ENCODE measurements at regions not wholly inside any gene's neighbourhood (a gene's known extent, or its start where the extent isn't known, plus 50 kb on each side); places are given as distances from the start of the nearest gene placed in this dataset.

DNA sequence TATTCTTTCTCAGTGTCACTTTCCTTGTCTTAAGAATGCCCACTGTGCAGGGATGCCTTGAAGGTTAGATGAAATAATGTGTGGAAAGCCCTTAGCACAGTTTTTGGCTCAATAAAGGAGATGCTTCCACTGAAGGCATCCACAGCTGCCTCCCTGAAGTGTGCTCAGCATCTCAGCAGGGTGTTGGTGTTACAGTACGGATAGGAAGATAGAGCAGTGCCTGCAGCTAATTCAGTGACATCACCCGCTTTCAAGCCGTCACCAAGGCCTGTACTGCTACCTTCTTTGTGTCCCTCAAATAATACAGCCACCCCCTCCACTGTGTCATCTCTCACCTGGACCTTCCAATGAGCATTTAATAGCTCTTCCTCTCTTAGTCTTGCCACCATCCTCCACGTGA lies 59.0 kb downstream of the NDUFS5 start:
- TF ChIP-seq, protein P1, sequence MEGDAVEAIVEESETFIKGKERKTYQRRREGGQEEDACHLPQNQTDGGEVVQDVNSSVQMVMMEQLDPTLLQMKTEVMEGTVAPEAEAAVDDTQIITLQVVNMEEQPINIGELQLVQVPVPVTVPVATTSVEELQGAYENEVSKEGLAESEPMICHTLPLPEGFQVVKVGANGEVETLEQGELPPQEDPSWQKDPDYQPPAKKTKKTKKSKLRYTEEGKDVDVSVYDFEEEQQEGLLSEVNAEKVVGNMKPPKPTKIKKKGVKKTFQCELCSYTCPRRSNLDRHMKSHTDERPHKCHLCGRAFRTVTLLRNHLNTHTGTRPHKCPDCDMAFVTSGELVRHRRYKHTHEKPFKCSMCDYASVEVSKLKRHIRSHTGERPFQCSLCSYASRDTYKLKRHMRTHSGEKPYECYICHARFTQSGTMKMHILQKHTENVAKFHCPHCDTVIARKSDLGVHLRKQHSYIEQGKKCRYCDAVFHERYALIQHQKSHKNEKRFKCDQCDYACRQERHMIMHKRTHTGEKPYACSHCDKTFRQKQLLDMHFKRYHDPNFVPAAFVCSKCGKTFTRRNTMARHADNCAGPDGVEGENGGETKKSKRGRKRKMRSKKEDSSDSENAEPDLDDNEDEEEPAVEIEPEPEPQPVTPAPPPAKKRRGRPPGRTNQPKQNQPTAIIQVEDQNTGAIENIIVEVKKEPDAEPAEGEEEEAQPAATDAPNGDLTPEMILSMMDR (IDR thresholded peaks at IDR 0.05; ENCODE audit: borderline replicate concordance, insufficient read depth, low read depth, low read length), result no peak

DNA sequence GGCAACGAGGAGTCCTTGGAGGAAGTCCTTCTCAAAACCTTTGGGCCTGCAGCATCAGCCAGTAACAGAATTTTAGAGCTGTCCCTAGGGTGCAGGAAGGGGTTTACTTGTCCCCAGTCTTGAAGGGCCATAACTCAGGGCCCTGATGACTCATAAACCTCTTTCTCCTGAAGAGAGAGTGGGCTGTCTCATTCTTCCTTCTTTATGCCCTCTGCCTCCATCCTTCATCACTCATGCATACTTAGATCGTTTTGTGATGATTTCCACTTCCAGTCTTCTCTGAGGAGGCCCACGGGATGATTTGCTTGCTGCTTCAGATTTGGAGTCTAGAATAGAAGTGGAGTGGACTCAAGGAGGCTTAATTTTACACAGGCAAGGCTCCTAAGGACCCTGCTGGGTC lies 60.2 kb downstream of the NDUFS5 start:
- TF ChIP-seq, protein P1 (IDR thresholded peaks at IDR 0.05; ENCODE audit: borderline replicate concordance, insufficient read depth, low read depth, low read length), result no peak
- no peak overlapping the region for H3K4me3 ChIP-seq (ENCODE audit: low read depth, low read length)

More for the DNA sequence above, 59.0 kb downstream of the NDUFS5 start:
- no peak overlapping the region for H3K4me3 ChIP-seq (ENCODE audit: low read depth, low read length)

DNA sequence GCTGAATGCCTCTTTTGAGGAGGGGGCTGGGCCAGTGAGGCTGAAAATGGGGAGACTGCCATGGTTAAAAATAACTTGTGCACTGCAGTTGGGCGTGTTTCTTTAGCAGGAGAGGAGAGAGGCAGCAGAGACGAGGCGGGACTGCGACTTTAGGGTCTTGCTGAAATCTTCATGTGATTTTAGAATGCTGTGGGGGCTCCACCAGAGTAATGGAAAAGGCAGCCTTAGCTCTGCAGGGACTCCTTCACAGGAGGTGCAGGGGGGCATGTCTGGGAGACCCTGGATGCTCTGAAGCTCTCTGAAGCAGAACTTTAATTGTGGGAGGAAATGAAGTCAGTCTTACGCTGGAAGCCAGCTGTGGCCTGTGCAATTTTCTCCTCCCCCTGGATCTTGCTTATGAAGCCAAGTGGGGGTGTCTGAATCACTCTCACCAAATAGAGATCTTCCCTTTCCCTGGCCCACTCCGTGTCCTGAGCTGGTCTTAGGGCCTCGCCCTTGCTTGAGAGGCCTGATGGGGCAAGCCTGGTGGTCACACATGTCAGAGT lies 60.8 kb downstream of the NDUFS5 start:
- no peak overlapping the region for H3K4me3 ChIP-seq (ENCODE audit: low read depth, low read length)
- TF ChIP-seq, protein P1 (IDR thresholded peaks at IDR 0.05; ENCODE audit: borderline replicate concordance, insufficient read depth, low read depth, low read length), result no peak

DNA sequence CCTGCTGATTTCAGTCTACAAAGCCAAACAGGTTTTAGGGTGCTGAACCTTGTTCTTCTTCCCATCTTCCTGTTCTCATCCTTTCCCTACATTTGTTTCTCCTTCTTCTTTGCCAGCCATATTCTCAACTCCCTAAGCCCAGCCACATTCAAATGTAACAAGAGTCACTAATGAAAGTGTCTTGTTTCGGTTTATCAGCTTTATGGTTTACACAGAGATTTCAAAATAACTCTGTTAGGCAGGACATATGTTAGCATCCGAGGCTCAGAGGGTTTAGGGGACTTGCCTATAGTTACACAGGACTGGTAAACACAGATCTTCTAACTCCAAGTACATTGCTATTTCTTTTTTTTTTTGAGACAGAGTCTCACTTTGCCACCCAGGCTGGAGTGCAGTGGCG lies 61.3 kb downstream of the NDUFS5 start:
- TF ChIP-seq, protein P1 (IDR thresholded peaks at IDR 0.05; ENCODE audit: borderline replicate concordance, insufficient read depth, low read depth, low read length), result no peak
- H3K4me3 ChIP-seq (ENCODE audit: low read depth, low read length), result no peak overlapping the region

DNA sequence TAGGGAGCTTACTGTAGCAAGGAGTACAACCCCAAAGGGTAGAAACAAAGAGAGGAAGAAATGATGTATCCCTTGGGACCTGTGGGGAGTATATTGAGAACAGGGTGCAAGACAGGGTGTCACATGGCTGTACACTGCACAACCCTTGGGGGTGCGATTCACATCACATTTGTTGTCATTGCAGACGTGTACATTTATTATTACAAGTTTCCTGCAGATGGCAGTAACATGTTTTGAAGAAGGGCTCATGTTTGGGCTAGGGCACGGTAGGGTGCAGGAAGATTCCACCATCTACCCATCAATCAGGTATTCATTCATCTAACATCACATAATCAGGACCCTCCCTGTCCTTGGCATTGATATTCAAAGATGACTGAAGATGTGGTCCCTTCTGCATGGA lies 62.5 kb downstream of the NDUFS5 start:
- no peak overlapping the region for H3K4me3 ChIP-seq (ENCODE audit: low read depth, low read length)
- TF ChIP-seq, protein P1 (IDR thresholded peaks at IDR 0.05; ENCODE audit: borderline replicate concordance, insufficient read depth, low read depth, low read length), result no peak

DNA sequence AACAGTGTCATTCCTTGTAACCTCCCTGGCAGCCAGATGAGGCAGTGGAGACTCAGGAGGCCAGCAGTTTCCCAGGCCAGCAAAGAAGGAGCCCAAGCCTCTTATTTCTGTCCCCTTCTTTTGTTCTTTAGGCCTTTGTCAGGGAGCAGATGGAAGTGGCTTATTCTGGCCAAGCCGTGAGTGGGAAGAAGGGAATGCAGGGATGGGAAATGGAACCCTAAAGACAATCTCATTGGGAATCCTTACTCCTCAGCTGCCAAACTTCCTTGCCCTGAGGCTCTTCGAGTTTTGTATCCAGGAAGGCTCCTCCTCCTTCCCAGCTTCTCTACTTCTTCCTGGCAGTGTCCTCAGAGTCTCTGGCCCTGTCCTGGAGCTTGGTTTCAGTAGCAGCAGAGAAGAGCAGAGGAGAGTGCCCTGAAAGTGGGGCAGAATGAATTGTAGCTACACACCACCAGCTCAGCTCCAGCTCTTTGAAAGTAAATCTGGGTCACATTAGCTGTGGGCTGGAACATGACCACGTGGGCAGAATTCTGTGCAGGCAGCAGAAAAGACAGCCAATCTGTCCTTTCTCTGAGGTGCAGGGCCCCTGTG lies 63.9 kb downstream of the NDUFS5 start:
- no peak overlapping the region for H3K4me3 ChIP-seq (ENCODE audit: low read depth, low read length)
- TF ChIP-seq, protein P1 (IDR thresholded peaks at IDR 0.05; ENCODE audit: borderline replicate concordance, insufficient read depth, low read depth, low read length), result no peak

DNA sequence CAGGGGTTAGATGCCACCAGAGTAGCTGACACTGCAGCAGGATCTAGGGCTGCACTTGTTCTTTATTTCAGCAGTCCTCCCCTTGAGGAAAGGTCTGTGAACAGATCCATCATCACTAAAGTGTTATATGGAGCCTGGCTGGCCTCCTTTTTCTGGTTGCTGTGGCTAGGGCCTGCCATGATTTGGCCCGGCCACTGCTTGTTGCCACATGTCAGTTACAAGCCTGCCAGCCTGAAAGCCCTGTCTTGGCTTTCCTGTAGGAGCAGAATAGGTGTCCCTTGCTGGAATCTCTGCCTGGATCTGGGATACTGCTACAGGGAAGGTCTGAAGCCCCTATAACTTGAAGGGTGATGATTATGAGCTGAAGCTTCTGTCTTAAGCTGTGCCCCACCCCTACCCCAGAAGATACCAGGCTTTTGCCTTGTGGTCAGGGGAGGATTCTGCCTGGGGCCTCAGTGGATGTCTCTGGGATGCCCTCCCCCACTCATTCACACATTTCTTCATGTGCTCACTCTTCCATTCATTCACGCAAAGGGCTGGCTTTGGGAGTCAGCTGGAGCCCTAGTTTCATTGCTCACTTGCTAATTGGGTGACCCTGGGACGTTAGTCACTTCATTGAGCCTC lies 64.7 kb downstream of the NDUFS5 start:
- H3K4me3 ChIP-seq (ENCODE audit: low read depth, low read length), result no peak overlapping the region

More for the DNA sequence above, 64.7 kb downstream of the NDUFS5 start:
- TF ChIP-seq, protein P1 (IDR thresholded peaks at IDR 0.05; ENCODE audit: borderline replicate concordance, insufficient read depth, low read depth, low read length), result no peak

Measured in GM12875 (cell line).